ENCODE measurements at regions not wholly inside any gene's neighbourhood (a gene's known extent, or its start where the extent isn't known, plus 50 kb on each side); places are given as distances from the start of the nearest gene placed in this dataset.
"Not testable (repeated sequence)": the region's sequence is repeated elsewhere in the genome, so short reads cannot be mapped to it uniquely, and the experiment has no call there.

- Histone ChIP-seq H3K9me3 (ENCODE audit: control insufficient read depth, low read length) (no peaks in the 10 kb centered on the region), H3K9ac (ENCODE audit: low read length) (no peak overlapping the region), H3K36me3 (ENCODE audit: control insufficient read depth, insufficient read depth, low read length, severe bottlenecking) (no peaks in the 10 kb centered on the region), H3K4me1 (ENCODE audit: control insufficient read depth, insufficient read depth, low read length) (peaks cover 24% of the 10 kb centered on the region), H3K4me3 (ENCODE audit: low read length) (no peak overlapping the region), H3K27me3 (replicated peaks; ENCODE audit: control insufficient read depth, insufficient read depth, low read length) (no peaks in the 10 kb centered on the region)
- no peak for DNase-seq (ENCODE audit: low read depth)
Observed at GRCh38 chr14:89508863-89509262, 91.8 kb upstream of the FOXN3 start.

- Histone ChIP-seq H3K4me3 (ENCODE audit: low read length) (no peak overlapping the region), H3K9me3 (ENCODE audit: control insufficient read depth, low read length) (no peaks in the 10 kb centered on the region), H3K9ac (ENCODE audit: low read length) (no peak overlapping the region), H3K4me1 (ENCODE audit: control insufficient read depth, insufficient read depth, low read length) (peaks cover 26% of the 10 kb centered on the region), H3K36me3 (ENCODE audit: control insufficient read depth, insufficient read depth, low read length, severe bottlenecking) (no peaks in the 10 kb centered on the region), H3K27me3 (replicated peaks; ENCODE audit: control insufficient read depth, insufficient read depth, low read length) (no peaks in the 10 kb centered on the region)
- peak; percentile 19 for DNase-seq (ENCODE audit: low read depth)
Observed at GRCh38 chr14:89507926-89508460, 91.0 kb upstream of the FOXN3 start.

- H3K27me3 ChIP-seq (replicated peaks; ENCODE audit: control insufficient read depth, insufficient read depth, low read length): no peaks in the 10 kb centered on the region
- H3K4me3 ChIP-seq (ENCODE audit: low read length): peak overlapping the region; percentile 52
- DNase-seq (ENCODE audit: low read depth): peak; percentile 62
- H3K4me1 ChIP-seq (ENCODE audit: control insufficient read depth, insufficient read depth, low read length): peaks cover 26% of the 10 kb centered on the region
- H3K9ac ChIP-seq (ENCODE audit: low read length): no peak overlapping the region
- no peaks in the 10 kb centered on the region for H3K36me3 ChIP-seq (ENCODE audit: control insufficient read depth, insufficient read depth, low read length, severe bottlenecking)
- H3K9me3 ChIP-seq (ENCODE audit: control insufficient read depth, low read length): no peaks in the 10 kb centered on the region
Observed at GRCh38 chr14:89507521-89507920, 90.5 kb upstream of the FOXN3 start.

GRCh38 chr14:89506891-89507452, 89.9 kb upstream of the FOXN3 start:
- H3K27me3 ChIP-seq (replicated peaks; ENCODE audit: control insufficient read depth, insufficient read depth, low read length); H3K9ac ChIP-seq (ENCODE audit: low read length); H3K36me3 ChIP-seq (ENCODE audit: control insufficient read depth, insufficient read depth, low read length, severe bottlenecking); H3K9me3 ChIP-seq (ENCODE audit: control insufficient read depth, low read length): not testable (repeated sequence)
- peaks cover 26% of the 10 kb centered on the region for H3K4me1 ChIP-seq (ENCODE audit: control insufficient read depth, insufficient read depth, low read length)
- H3K4me3 ChIP-seq (ENCODE audit: low read length): peak overlapping the region; percentile 52
- peak; percentile 2 for DNase-seq (ENCODE audit: low read depth)

- no peaks in the 10 kb centered on the region for H3K9me3 ChIP-seq (ENCODE audit: control insufficient read depth, low read length)
- no peaks in the 10 kb centered on the region for H3K27me3 ChIP-seq (replicated peaks; ENCODE audit: control insufficient read depth, insufficient read depth, low read length)
- no peak overlapping the region for H3K9ac ChIP-seq (ENCODE audit: low read length)
- DNase-seq (ENCODE audit: low read depth): peak; percentile 36
- peaks cover 26% of the 10 kb centered on the region for H3K4me1 ChIP-seq (ENCODE audit: control insufficient read depth, insufficient read depth, low read length)
- peaks cover 10% of the 10 kb centered on the region for H3K36me3 ChIP-seq (ENCODE audit: control insufficient read depth, insufficient read depth, low read length, severe bottlenecking)
- H3K4me3 ChIP-seq (ENCODE audit: low read length): no peak overlapping the region
Observed at GRCh38 chr14:89504602-89505313, 87.7 kb upstream of the FOXN3 start.

GRCh38 chr14:89504091-89504490, 87.1 kb upstream of the FOXN3 start:
- Histone ChIP-seq H3K9ac (ENCODE audit: low read length) (no peak overlapping the region), H3K36me3 (ENCODE audit: control insufficient read depth, insufficient read depth, low read length, severe bottlenecking) (peaks cover 10% of the 10 kb centered on the region), H3K4me1 (ENCODE audit: control insufficient read depth, insufficient read depth, low read length) (peaks cover 26% of the 10 kb centered on the region), H3K4me3 (ENCODE audit: low read length) (no peak overlapping the region), H3K27me3 (replicated peaks; ENCODE audit: control insufficient read depth, insufficient read depth, low read length) (no peaks in the 10 kb centered on the region), H3K9me3 (ENCODE audit: control insufficient read depth, low read length) (no peaks in the 10 kb centered on the region)
- peak; percentile 12 for DNase-seq (ENCODE audit: low read depth)

GRCh38 chr14:89503431-89503996, 86.5 kb upstream of the FOXN3 start:
- no peak overlapping the region for H3K9ac ChIP-seq (ENCODE audit: low read length)
- H3K4me3 ChIP-seq (ENCODE audit: low read length): no peak overlapping the region
- DNase-seq (ENCODE audit: low read depth): no peak
- H3K9me3 ChIP-seq (ENCODE audit: control insufficient read depth, low read length): no peaks in the 10 kb centered on the region
- H3K36me3 ChIP-seq (ENCODE audit: control insufficient read depth, insufficient read depth, low read length, severe bottlenecking): peaks cover 10% of the 10 kb centered on the region
- H3K4me1 ChIP-seq (ENCODE audit: control insufficient read depth, insufficient read depth, low read length): peaks cover 26% of the 10 kb centered on the region
- H3K27me3 ChIP-seq (replicated peaks; ENCODE audit: control insufficient read depth, insufficient read depth, low read length): no peaks in the 10 kb centered on the region

- H3K27me3 ChIP-seq (replicated peaks; ENCODE audit: control insufficient read depth, insufficient read depth, low read length): no peaks in the 10 kb centered on the region
- H3K9ac ChIP-seq (ENCODE audit: low read length): no peak overlapping the region
- peaks cover 24% of the 10 kb centered on the region for H3K4me1 ChIP-seq (ENCODE audit: control insufficient read depth, insufficient read depth, low read length)
- H3K9me3 ChIP-seq (ENCODE audit: control insufficient read depth, low read length): no peaks in the 10 kb centered on the region
- no peak for DNase-seq (ENCODE audit: low read depth)
- peaks cover 10% of the 10 kb centered on the region for H3K36me3 ChIP-seq (ENCODE audit: control insufficient read depth, insufficient read depth, low read length, severe bottlenecking)
- no peak overlapping the region for H3K4me3 ChIP-seq (ENCODE audit: low read length)
Observed at GRCh38 chr14:89502966-89503365, 85.9 kb upstream of the FOXN3 start.

GRCh38 chr14:89501381-89501780, 84.3 kb upstream of the FOXN3 start:
- Histone ChIP-seq H3K27me3 (replicated peaks; ENCODE audit: control insufficient read depth, insufficient read depth, low read length) (no peaks in the 10 kb centered on the region), H3K36me3 (ENCODE audit: control insufficient read depth, insufficient read depth, low read length, severe bottlenecking) (peaks cover 10% of the 10 kb centered on the region), H3K9me3 (ENCODE audit: control insufficient read depth, low read length) (no peaks in the 10 kb centered on the region), H3K9ac (ENCODE audit: low read length) (no peak overlapping the region), H3K4me1 (ENCODE audit: control insufficient read depth, insufficient read depth, low read length) (peaks cover 13% of the 10 kb centered on the region), H3K4me3 (ENCODE audit: low read length) (no peak overlapping the region)
- DNase-seq (ENCODE audit: low read depth): no peak

- H3K4me1 ChIP-seq (ENCODE audit: control insufficient read depth, insufficient read depth, low read length): peaks cover 13% of the 10 kb centered on the region
- H3K9ac ChIP-seq (ENCODE audit: low read length): no peak overlapping the region
- peaks cover 10% of the 10 kb centered on the region for H3K36me3 ChIP-seq (ENCODE audit: control insufficient read depth, insufficient read depth, low read length, severe bottlenecking)
- H3K9me3 ChIP-seq (ENCODE audit: control insufficient read depth, low read length): no peaks in the 10 kb centered on the region
- no peak for DNase-seq (ENCODE audit: low read depth)
- no peaks in the 10 kb centered on the region for H3K27me3 ChIP-seq (replicated peaks; ENCODE audit: control insufficient read depth, insufficient read depth, low read length)
- H3K4me3 ChIP-seq (ENCODE audit: low read length): no peak overlapping the region
Observed at GRCh38 chr14:89500303-89500702, 83.3 kb upstream of the FOXN3 start.

GRCh38 chr14:89498878-89499277, 81.8 kb upstream of the FOXN3 start:
- no peaks in the 10 kb centered on the region for H3K27me3 ChIP-seq (replicated peaks; ENCODE audit: control insufficient read depth, insufficient read depth, low read length)
- no peaks in the 10 kb centered on the region for H3K9me3 ChIP-seq (ENCODE audit: control insufficient read depth, low read length)
- H3K4me1 ChIP-seq (ENCODE audit: control insufficient read depth, insufficient read depth, low read length): peaks cover 2% of the 10 kb centered on the region
- H3K4me3 ChIP-seq (ENCODE audit: low read length): no peak overlapping the region
- DNase-seq (ENCODE audit: low read depth): no peak
- H3K36me3 ChIP-seq (ENCODE audit: control insufficient read depth, insufficient read depth, low read length, severe bottlenecking): peaks cover 10% of the 10 kb centered on the region
- H3K9ac ChIP-seq (ENCODE audit: low read length): no peak overlapping the region
